DOHH2 (cell line): ENCODE measurements at regions not wholly inside any gene's neighbourhood (a gene's known extent, or its start where the extent isn't known, plus 50 kb on each side); places are given as distances from the start of the nearest gene placed in this dataset.

Experiments
- H3F3A ChIP-seq: fragments of 200-600 bp; sonication (generic), shearing (Covaris generic); 2 replicates; pipeline ENCODE4 v1.6.0; 2016; ENCODE audit warnings: antibody characterized with exemption, mild to moderate bottlenecking; ENCODE audit not compliant: control insufficient read depth, insufficient read depth
- H3K27ac ChIP-seq: fragments of 200-600 bp; sonication (generic); 2 replicates; pipeline ENCODE4 v1.5.1; 2014; ENCODE audit warnings: low read depth, mild to moderate bottlenecking, low read length, moderate library complexity
- H3K27me3 ChIP-seq: fragments of 200-600 bp; sonication (generic); 2 replicates; pipeline ENCODE4 v1.6.1; 2014; ENCODE audit warnings: mild to moderate bottlenecking, low read length, mixed read lengths; ENCODE audit not compliant: control insufficient read depth
- H3K36me3 ChIP-seq: fragments of 200-600 bp; sonication (generic); 2 replicates; pipeline ENCODE4 v1.6.1; 2014; ENCODE audit warnings: mild to moderate bottlenecking, low read length, moderate library complexity, mixed read lengths; ENCODE audit not compliant: control insufficient read depth
- H3K4me1 ChIP-seq: fragments of 200-600 bp; sonication (generic); 2 replicates; pipeline ENCODE4 v1.6.1; 2014; ENCODE audit warnings: mild to moderate bottlenecking, low read length, mixed read lengths; ENCODE audit not compliant: control insufficient read depth
- H3K4me2 ChIP-seq: fragments of 200-600 bp; sonication (generic); 2 replicates; pipeline ENCODE4 v1.6.0; 2014; ENCODE audit warnings: mild to moderate bottlenecking, low read length, moderate library complexity
- H3K4me3 ChIP-seq: fragments of 200-600 bp; sonication (generic); 2 replicates; pipeline ENCODE4 v1.5.1; 2014; ENCODE audit warnings: mild to moderate bottlenecking, low read length, mixed read lengths
- H3K79me2 ChIP-seq: fragments of 200-600 bp; sonication (generic); 2 replicates; pipeline ENCODE4 v1.6.1; 2014; ENCODE audit warnings: mild to moderate bottlenecking, low read length, mixed read lengths; ENCODE audit not compliant: control insufficient read depth
- H3K9me2 ChIP-seq: fragments of 200-600 bp; sonication (generic); replicated peaks from 2 replicates; pipeline ENCODE4 v1.6.1; 2014; ENCODE audit warnings: mild to moderate bottlenecking, low read length, mixed read lengths; ENCODE audit not compliant: control insufficient read depth
- H3K9me3 ChIP-seq: fragments of 200-600 bp; sonication (generic); 2 replicates; pipeline ENCODE4 v1.6.1; 2014; ENCODE audit warnings: antibody characterized with exemption, low read length, mixed read lengths; ENCODE audit not compliant: control insufficient read depth, insufficient read depth
- H4K20me1 ChIP-seq: fragments of 200-600 bp; sonication (generic); 2 replicates; pipeline ENCODE4 v1.6.0; 2014; ENCODE audit warnings: low read depth, mild to moderate bottlenecking, antibody characterized with exemption, low read length, moderate library complexity; ENCODE audit not compliant: control insufficient read depth, insufficient read depth
- CTCF ChIP-seq: fragments of 200-600 bp; sonication (generic); IDR thresholded peaks from one replicate; pipeline ENCODE4 v1.5.1; 2014; ENCODE audit warnings: antibody characterized with exemption, mild to moderate bottlenecking, low read depth, low read length; ENCODE audit not compliant: poor library complexity, severe bottlenecking
- EZH2phosphoT487 ChIP-seq: fragments of 200-600 bp; sonication (generic); IDR thresholded peaks from 2 replicates; pipeline ENCODE4 v1.6.1; 2017; ENCODE audit warnings: borderline replicate concordance, mild to moderate bottlenecking, antibody characterized with exemption, low read length, moderate library complexity, mixed read lengths

- no peaks in the 10 kb centered on the region for H3K27me3 ChIP-seq
- no peaks in the 10 kb centered on the region for H3F3A ChIP-seq
- H3K79me2 ChIP-seq: no peaks in the 10 kb centered on the region
- H3K4me2 ChIP-seq: no peak overlapping the region
- no peaks in the 10 kb centered on the region for H4K20me1 ChIP-seq
- TF ChIP-seq EZH2phosphoT487: no peak
- TF ChIP-seq CTCF: no peak
- H3K27ac ChIP-seq: no peak overlapping the region
- no peak overlapping the region for H3K4me3 ChIP-seq
- no peaks in the 10 kb centered on the region for H3K9me3 ChIP-seq
- H3K9me2 ChIP-seq: no peaks in the 10 kb centered on the region
- H3K4me1 ChIP-seq: no peaks in the 10 kb centered on the region
- no peaks in the 10 kb centered on the region for H3K36me3 ChIP-seq
Observed at GRCh38 chr2:239688840-239689239, 288.0 kb upstream of the HDAC4 start.

DNA sequence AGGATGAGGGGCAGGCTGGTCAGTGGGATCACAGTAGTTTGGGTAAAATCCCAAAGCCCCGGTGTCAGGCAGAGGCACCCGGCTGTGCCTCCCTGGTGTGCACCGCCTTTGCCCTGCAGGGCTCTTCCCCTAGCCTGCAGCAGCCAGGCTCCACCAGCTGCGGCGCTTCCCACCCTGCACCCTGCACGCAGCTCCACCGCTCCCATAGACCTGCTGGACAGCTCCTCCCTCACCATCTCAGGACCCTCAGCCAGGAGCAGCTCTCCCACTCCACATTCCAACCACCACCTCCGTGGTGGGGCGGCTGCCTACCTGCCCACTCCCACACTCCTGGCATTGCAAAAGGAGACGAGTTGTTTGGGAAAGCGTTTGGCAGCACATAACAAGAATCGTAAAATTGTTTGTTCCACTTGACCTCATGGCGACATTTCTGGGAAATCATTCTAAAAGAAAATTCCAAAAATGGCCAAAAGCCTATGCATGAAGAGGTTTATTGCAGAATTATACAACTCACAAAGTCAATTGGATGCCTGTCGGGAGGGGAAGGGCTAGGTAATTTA is 287.4 kb upstream of the HDAC4 start:
- no peaks in the 10 kb centered on the region for H3K9me3 ChIP-seq
- TF ChIP-seq EZH2phosphoT487 (no peak), CTCF (no peak)
- no peaks in the 10 kb centered on the region for H3K27me3 ChIP-seq
- no peaks in the 10 kb centered on the region for H3K79me2 ChIP-seq
- H3K4me1 ChIP-seq: no peaks in the 10 kb centered on the region
- H3K9me2 ChIP-seq: no peaks in the 10 kb centered on the region
- no peaks in the 10 kb centered on the region for H3K36me3 ChIP-seq
- no peaks in the 10 kb centered on the region for H3F3A ChIP-seq
- no peak overlapping the region for H3K4me3 ChIP-seq
- H3K27ac ChIP-seq: no peak overlapping the region
- H3K4me2 ChIP-seq: no peak overlapping the region
- H4K20me1 ChIP-seq: no peaks in the 10 kb centered on the region

- Histone ChIP-seq H3K9me2 (no peaks in the 10 kb centered on the region), H3K27me3 (no peaks in the 10 kb centered on the region), H3K4me3 (no peak overlapping the region), H3K36me3 (no peaks in the 10 kb centered on the region), H3K27ac (no peak overlapping the region), H4K20me1 (no peaks in the 10 kb centered on the region), H3K9me3 (no peaks in the 10 kb centered on the region), H3K4me1 (no peaks in the 10 kb centered on the region), H3K79me2 (no peaks in the 10 kb centered on the region), H3F3A (no peaks in the 10 kb centered on the region), H3K4me2 (no peak overlapping the region)
- TF ChIP-seq EZH2phosphoT487: no peak
- no peak for TF ChIP-seq CTCF
Observed at GRCh38 chr2:239687441-239687840, 286.6 kb upstream of the HDAC4 start.

DNA sequence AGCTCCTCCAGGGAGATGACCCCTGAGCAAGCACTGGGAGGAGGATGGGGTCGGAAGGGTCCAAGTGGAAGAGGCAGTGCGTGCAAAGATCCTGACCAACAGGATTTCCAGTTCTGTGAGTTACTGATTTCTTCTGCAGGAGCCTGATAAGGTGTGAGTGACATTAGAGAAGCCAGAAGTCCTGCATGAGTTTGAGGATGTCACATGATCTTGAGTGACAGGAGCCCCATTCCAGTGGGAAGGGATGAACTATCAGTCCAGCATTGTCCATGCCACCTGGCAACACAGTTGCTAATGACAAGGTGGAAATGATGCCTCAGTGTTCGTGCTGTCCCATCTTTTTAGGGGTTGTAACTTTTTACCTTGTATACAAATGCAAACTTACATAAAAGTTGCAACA is 285.1 kb upstream of the HDAC4 start:
- no peak overlapping the region for H3K4me3 ChIP-seq
- no peaks in the 10 kb centered on the region for H3F3A ChIP-seq
- H3K9me2 ChIP-seq: no peaks in the 10 kb centered on the region
- H4K20me1 ChIP-seq: no peaks in the 10 kb centered on the region
- no peaks in the 10 kb centered on the region for H3K4me1 ChIP-seq
- H3K36me3 ChIP-seq: no peaks in the 10 kb centered on the region
- no peaks in the 10 kb centered on the region for H3K79me2 ChIP-seq
- TF ChIP-seq EZH2phosphoT487 (no peak), CTCF (no peak)
- H3K9me3 ChIP-seq: no peaks in the 10 kb centered on the region
- peaks cover under 1% of the 10 kb centered on the region; the same call in 1 of the 2 replicates for H3K27me3 ChIP-seq
- H3K4me2 ChIP-seq: no peak overlapping the region
- no peak overlapping the region for H3K27ac ChIP-seq
